HEK293T (cell line): ENCODE measurements at regions not wholly inside any gene's neighbourhood (a gene's known extent, or its start where the extent isn't known, plus 50 kb on each side); places are given as distances from the start of the nearest gene placed in this dataset.

Source experiments
- CTCF ChIA-PET: fragments of 350-600 bp; formaldehyde crosslinking; extraction: SDS; loops from one replicate; lab custom pipeline; 2021; ENCODE audit warnings: antibody characterized with exemption, inconsistent platforms; lab: Yijun Ruan, JAX
- POLR2A ChIA-PET: fragments of 350-600 bp; formaldehyde crosslinking; extraction: SDS; loops from one replicate; lab custom pipeline; 2020; ENCODE audit warnings: antibody characterized with exemption, inconsistent platforms; lab: Yijun Ruan, JAX
- DNase-seq: peaks from one replicate; pipeline ENCODE4 v3.0.0; 2012; ENCODE audit warnings: mixed read lengths; ENCODE audit errors: extremely low spot score
- ARNT ChIP-seq: fragments of 450-650 bp; IDR thresholded peaks from 2 replicates; pipeline ENCODE4 v1.6.1; 2017; ENCODE audit warnings: mild to moderate bottlenecking
- BHLHE40 ChIP-seq: fragments of 450-650 bp; IDR thresholded peaks from 2 replicates; pipeline ENCODE4 v1.6.1; 2016; ENCODE audit warnings: mild to moderate bottlenecking, moderate library complexity, borderline replicate concordance
- CTBP1 ChIP-seq: fragments of 450-650 bp; IDR thresholded peaks from 2 replicates; pipeline ENCODE4 v1.6.1; 2016; ENCODE audit warnings: borderline replicate concordance
- ELF4 ChIP-seq: fragments of 450-650 bp; IDR thresholded peaks from 2 replicates; pipeline ENCODE4 v1.6.1; 2017; ENCODE audit warnings: antibody characterized with exemption
- FOXA1 ChIP-seq: fragments of 450-650 bp; IDR thresholded peaks from 2 replicates; pipeline ENCODE4 v1.6.1; 2016; ENCODE audit warnings: mild to moderate bottlenecking
- FOXK2 ChIP-seq: fragments of 450-650 bp; IDR thresholded peaks from 2 replicates; pipeline ENCODE4 v1.6.1; 2016; ENCODE audit warnings: mild to moderate bottlenecking
- FOXM1 ChIP-seq: fragments of 450-650 bp; IDR thresholded peaks from 2 replicates; pipeline ENCODE4 v1.6.1; 2017; ENCODE audit warnings: mild to moderate bottlenecking, borderline replicate concordance
- HDGF ChIP-seq: fragments of 450-650 bp; IDR thresholded peaks from 2 replicates; pipeline ENCODE4 v1.6.1; 2017; ENCODE audit warnings: antibody characterized with exemption, borderline replicate concordance
- L3MBTL2 ChIP-seq: fragments of 450-650 bp; conservative IDR thresholded peaks from 2 replicates; pipeline ENCODE4 v1.6.1; 2016; ENCODE audit warnings: mild to moderate bottlenecking
- LEF1 ChIP-seq: fragments of 450-650 bp; IDR thresholded peaks from 2 replicates; pipeline ENCODE4 v1.6.1; 2017; ENCODE audit warnings: mild to moderate bottlenecking, borderline replicate concordance
- NFRKB ChIP-seq: fragments of 450-650 bp; IDR thresholded peaks from 2 replicates; pipeline ENCODE4 v1.6.1; 2016; ENCODE audit warnings: mild to moderate bottlenecking, moderate library complexity
- PKNOX1 ChIP-seq: fragments of 450-650 bp; IDR thresholded peaks from 2 replicates; pipeline ENCODE4 v1.6.1; 2016
- SP1 ChIP-seq: fragments of 450-650 bp; IDR thresholded peaks from 2 replicates; pipeline ENCODE4 v1.6.1; 2017
- SUZ12 ChIP-seq: fragments of 450-650 bp; IDR thresholded peaks from 2 replicates; pipeline ENCODE4 v1.6.1; 2016; ENCODE audit warnings: mild to moderate bottlenecking
- TARDBP ChIP-seq: fragments of 450-650 bp; IDR thresholded peaks from 2 replicates; pipeline ENCODE4 v1.6.1; 2016
- ZNF384 ChIP-seq: fragments of 450-650 bp; IDR thresholded peaks from 2 replicates; pipeline ENCODE4 v1.6.1; 2016

- TF ChIP-seq LEF1 (no peak), FOXA1 (no peak), SUZ12 (no peak), L3MBTL2 (no peak), CTBP1 (no peak), TARDBP (no peak), HDGF (no peak)
- POLR2A ChIA-PET: no interaction called here
- CTCF ChIA-PET: no interaction called here
- DNase-seq: no peak
These were observed 375.9 kb downstream of the MCTP2 start for GRCh38 chr15:94607176-94607654.

- ChIA-PET POLR2A (no interaction called here), CTCF (no interaction called here)
- DNase-seq: no peak
- TF ChIP-seq FOXM1: no peak
- no peak for TF ChIP-seq L3MBTL2
- TF ChIP-seq ELF4: no peak
- TF ChIP-seq SUZ12: no peak
- TF ChIP-seq FOXA1: no peak
- TF ChIP-seq ARNT: no peak
- no peak for TF ChIP-seq NFRKB
- no peak for TF ChIP-seq FOXK2
- no peak for TF ChIP-seq LEF1
- TF ChIP-seq CTBP1: no peak
- no peak for TF ChIP-seq SP1
These were observed 378.7 kb downstream of the MCTP2 start for GRCh38 chr15:94610069-94610468.

- ChIA-PET CTCF (no interaction called here), POLR2A (no interaction called here)
- DNase-seq: no peak
- TF ChIP-seq BHLHE40 (no peak), LEF1 (no peak), CTBP1 (no peak)
These were observed 379.1 kb downstream of the MCTP2 start for GRCh38 chr15:94610485-94610884.

- ChIA-PET CTCF (no interaction called here), POLR2A (no interaction called here)
- no peak for TF ChIP-seq FOXK2
- TF ChIP-seq SP1: no peak
- no peak for TF ChIP-seq L3MBTL2
- TF ChIP-seq NFRKB: no peak
- TF ChIP-seq FOXM1: no peak
- TF ChIP-seq BHLHE40: no peak
- no peak for TF ChIP-seq PKNOX1
- TF ChIP-seq CTBP1: no peak
- no peak for TF ChIP-seq SUZ12
- TF ChIP-seq ARNT: no peak
- TF ChIP-seq LEF1: no peak
- no peak for TF ChIP-seq FOXA1
- no peak for TF ChIP-seq HDGF
- TF ChIP-seq ZNF384: no peak
- no peak for TF ChIP-seq TARDBP
- TF ChIP-seq ELF4: no peak
These were observed 380.3 kb downstream of the MCTP2 start for GRCh38 chr15:94611656-94612055.

GRCh38 chr15:94615688-94616087 is 384.3 kb downstream of the MCTP2 start:
- no peak for DNase-seq
- ChIA-PET POLR2A (no interaction called here), CTCF (no interaction called here)
- no peak for TF ChIP-seq NFRKB
- TF ChIP-seq ZNF384: no peak
- TF ChIP-seq CTBP1: no peak
- no peak for TF ChIP-seq LEF1
- no peak for TF ChIP-seq ELF4
- no peak for TF ChIP-seq L3MBTL2
- TF ChIP-seq FOXK2: no peak
- no peak for TF ChIP-seq SUZ12
- no peak for TF ChIP-seq FOXM1
- TF ChIP-seq BHLHE40: no peak
- TF ChIP-seq FOXA1: no peak
- TF ChIP-seq SP1: no peak
- no peak for TF ChIP-seq PKNOX1

More at GRCh38 chr15:94611656-94612055, 380.3 kb downstream of the MCTP2 start:
- DNase-seq: no peak

- ChIA-PET CTCF (no interaction called here), POLR2A (no interaction called here)
- TF ChIP-seq SUZ12: no peak
- no peak for TF ChIP-seq PKNOX1
- TF ChIP-seq SP1: no peak
- no peak for TF ChIP-seq CTBP1
- no peak for DNase-seq
These were observed 389.3 kb downstream of the MCTP2 start for GRCh38 chr15:94620632-94621031.

GRCh38 chr15:94621736-94622135 is 390.4 kb downstream of the MCTP2 start:
- CTCF ChIA-PET: no interaction called here
- DNase-seq: no peak
- TF ChIP-seq ARNT (no peak), L3MBTL2 (no peak), FOXA1 (no peak), CTBP1 (no peak), LEF1 (no peak), ELF4 (no peak), FOXK2 (no peak), ZNF384 (no peak), SP1 (no peak), FOXM1 (no peak), TARDBP (no peak), SUZ12 (no peak), HDGF (no peak), PKNOX1 (no peak), NFRKB (no peak), BHLHE40 (no peak)
- POLR2A ChIA-PET: no interaction called here
